Fibroblast of gingiva (primary cell): ENCODE measurements at regions not wholly inside any gene's neighbourhood (a gene's known extent, or its start where the extent isn't known, plus 50 kb on each side); places are given as distances from the start of the nearest gene placed in this dataset.
"Not testable (repeated sequence)": the region's sequence is repeated elsewhere in the genome, so short reads cannot be mapped to it uniquely, and the experiment has no call there.

Experiments used
- DNase-seq: peaks from one replicate; pipeline ENCODE4 v3.0.0-alpha.2; 2011; ENCODE audit warnings: low read depth

- DNase-seq: no peak
These were observed 309.9 kb downstream of the RPLP1 start for GRCh38 chr15:69762373-69763148.

- DNase-seq: no peak
These were observed 311.2 kb downstream of the RPLP1 start for GRCh38 chr15:69763831-69764230.

- DNase-seq: no peak
These were observed 313.5 kb downstream of the RPLP1 start for GRCh38 chr15:69766156-69766555.

- DNase-seq: no peak
These were observed 314.6 kb downstream of the RPLP1 start for GRCh38 chr15:69767191-69767590.

- DNase-seq: not testable (repeated sequence)
These were observed 316.7 kb downstream of the RPLP1 start for GRCh38 chr15:69769336-69769735.

GRCh38 chr15:69774258-69774657 lies 321.6 kb downstream of the RPLP1 start:
- not testable (repeated sequence) for DNase-seq

GRCh38 chr15:69774711-69775110 lies 322.1 kb downstream of the RPLP1 start:
- not testable (repeated sequence) for DNase-seq

- no peak for DNase-seq
These were observed 320.4 kb downstream of the TLE3 start for GRCh38 chr15:69777356-69777755.

- no peak for DNase-seq
These were observed 317.3 kb downstream of the TLE3 start for GRCh38 chr15:69780374-69780773.

GRCh38 chr15:69780981-69781380 lies 316.7 kb downstream of the TLE3 start:
- no peak for DNase-seq

- DNase-seq: no peak
These were observed 316.1 kb downstream of the TLE3 start for GRCh38 chr15:69781411-69782125.

- no peak for DNase-seq
These were observed 315.5 kb downstream of the TLE3 start for GRCh38 chr15:69782139-69782658.

GRCh38 chr15:69782809-69783208 lies 314.9 kb downstream of the TLE3 start:
- no peak for DNase-seq

- DNase-seq: no peak
These were observed 314.5 kb downstream of the TLE3 start for GRCh38 chr15:69783211-69783610.

GRCh38 chr15:69784798-69785566 lies 312.7 kb downstream of the TLE3 start:
- DNase-seq: no peak

GRCh38 chr15:69786136-69786701 lies 311.5 kb downstream of the TLE3 start:
- DNase-seq: no peak

- no peak for DNase-seq
These were observed 309.9 kb downstream of the TLE3 start for GRCh38 chr15:69787791-69788190.

- no peak for DNase-seq
These were observed 307.9 kb downstream of the TLE3 start for GRCh38 chr15:69789648-69790393.

GRCh38 chr15:69790632-69791031 lies 307.1 kb downstream of the TLE3 start:
- no peak for DNase-seq

- no peak for DNase-seq
These were observed 304.9 kb downstream of the TLE3 start for GRCh38 chr15:69792823-69793222.

GRCh38 chr15:69793431-69793780 lies 304.3 kb downstream of the TLE3 start:
- no peak for DNase-seq
